Right lung (tissue), 2 donors: ENCODE measurements at regions not wholly inside any gene's neighbourhood (a gene's known extent, or its start where the extent isn't known, plus 50 kb on each side); places are given as distances from the start of the nearest gene placed in this dataset.

ENCODE experiments used
- DNase-seq, 2 donors: peaks; one replicate each; pipeline ENCODE4 v3.0.0-alpha.2; 2013

GRCh38 chr18:45266023-45266422 lies 349.3 kb upstream of the SLC14A2 start:
- no peak for DNase-seq

DNA sequence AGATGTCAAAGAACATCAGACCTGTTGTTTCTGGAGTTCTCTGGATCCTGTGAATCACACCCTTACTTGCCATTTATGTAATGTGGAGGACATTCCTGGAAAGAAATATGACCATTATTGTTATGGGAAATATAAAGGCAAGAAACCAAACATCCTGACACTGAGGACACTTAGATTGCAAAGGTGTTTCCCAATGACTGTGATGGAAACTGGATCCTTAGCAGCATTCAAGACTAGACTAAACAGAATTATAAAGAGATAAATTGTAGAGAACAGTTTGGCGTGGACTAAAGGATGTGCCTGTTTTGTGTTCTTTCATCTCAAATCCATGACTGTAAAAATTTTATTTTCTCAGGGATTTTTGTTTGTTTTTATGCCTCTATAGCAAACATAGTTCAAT lies 347.7 kb upstream of the SLC14A2 start:
- no peak for DNase-seq

- no peak for DNase-seq
These were observed 346.7 kb upstream of the SLC14A2 start for GRCh38 chr18:45268583-45268982.

GRCh38 chr18:45270289-45270771 lies 344.9 kb upstream of the SLC14A2 start:
- no peak for DNase-seq

GRCh38 chr18:45274026-45274425 lies 341.2 kb upstream of the SLC14A2 start:
- DNase-seq = no peak

DNA sequence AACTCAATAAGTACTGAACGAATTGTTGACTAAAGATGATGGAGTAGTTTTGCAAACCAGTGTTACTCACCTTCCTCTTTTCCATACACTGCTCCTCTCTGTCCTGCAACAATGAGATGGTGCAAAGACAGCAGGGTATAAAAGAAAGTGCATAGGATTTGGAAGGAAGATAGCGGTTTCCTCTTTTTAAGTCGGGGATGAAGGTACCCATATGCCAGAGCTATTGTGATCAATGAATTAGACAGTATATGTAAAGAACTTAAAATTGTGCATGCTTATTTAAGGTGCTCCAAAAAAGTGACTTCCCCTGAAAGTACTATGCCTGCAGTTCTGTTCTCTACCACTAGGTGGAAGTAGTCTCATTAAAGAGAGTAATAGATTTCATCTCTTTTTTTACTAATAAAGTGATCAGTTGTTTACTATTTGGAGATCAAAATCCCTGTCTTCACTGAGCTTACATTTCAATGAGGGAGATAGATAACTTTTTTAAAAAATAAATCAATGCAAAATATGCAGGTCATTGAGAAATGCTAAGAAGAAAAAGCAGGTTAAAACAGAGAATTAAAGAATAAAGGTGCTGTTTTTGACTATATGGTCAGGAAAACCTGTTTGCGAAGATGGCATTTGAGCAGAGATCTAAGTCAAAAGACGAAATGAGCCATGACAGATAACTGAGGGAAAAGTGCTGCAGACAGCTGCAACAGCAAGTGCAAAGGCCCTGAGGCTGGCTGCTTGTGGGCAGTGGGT lies 339.7 kb upstream of the SLC14A2 start:
- no peak for DNase-seq

DNA sequence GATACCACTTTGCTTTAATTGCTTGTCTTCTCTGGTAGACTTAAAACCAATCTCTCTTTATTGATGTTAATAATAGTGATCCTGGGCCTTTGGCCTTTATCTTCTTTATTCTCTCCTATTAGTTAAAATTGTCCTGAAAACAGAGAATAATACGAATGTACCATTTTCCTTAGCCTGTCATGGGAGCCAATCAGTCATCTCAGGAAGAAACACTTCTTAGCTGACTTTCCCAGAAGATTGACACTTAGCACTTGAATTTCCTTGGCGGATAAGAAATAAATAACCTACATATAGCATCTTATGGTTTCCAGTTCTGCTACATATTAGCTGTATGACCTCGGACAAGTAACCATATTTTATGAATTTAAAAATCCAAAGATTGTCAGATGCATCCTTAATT lies 338.4 kb upstream of the SLC14A2 start:
- no peak for DNase-seq

DNA sequence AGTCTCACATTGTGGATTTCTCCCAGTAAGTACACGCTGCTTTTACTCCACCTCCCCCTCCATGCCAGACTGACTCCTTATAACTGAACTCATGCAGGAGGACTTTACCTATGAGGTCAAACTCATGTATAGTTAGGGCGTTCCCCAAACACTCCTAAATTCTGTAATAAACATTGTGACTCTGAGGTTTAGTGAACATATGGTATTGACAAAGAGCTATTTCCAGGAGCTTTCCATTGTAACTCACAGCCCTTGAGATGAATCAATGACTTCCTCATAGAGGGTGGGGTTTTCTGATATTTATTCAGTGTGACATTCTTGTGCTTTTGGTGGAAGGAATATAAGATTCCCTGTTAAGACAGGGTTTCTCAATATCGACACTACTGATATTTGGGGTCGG lies 337.4 kb upstream of the SLC14A2 start:
- DNase-seq = no peak

DNA sequence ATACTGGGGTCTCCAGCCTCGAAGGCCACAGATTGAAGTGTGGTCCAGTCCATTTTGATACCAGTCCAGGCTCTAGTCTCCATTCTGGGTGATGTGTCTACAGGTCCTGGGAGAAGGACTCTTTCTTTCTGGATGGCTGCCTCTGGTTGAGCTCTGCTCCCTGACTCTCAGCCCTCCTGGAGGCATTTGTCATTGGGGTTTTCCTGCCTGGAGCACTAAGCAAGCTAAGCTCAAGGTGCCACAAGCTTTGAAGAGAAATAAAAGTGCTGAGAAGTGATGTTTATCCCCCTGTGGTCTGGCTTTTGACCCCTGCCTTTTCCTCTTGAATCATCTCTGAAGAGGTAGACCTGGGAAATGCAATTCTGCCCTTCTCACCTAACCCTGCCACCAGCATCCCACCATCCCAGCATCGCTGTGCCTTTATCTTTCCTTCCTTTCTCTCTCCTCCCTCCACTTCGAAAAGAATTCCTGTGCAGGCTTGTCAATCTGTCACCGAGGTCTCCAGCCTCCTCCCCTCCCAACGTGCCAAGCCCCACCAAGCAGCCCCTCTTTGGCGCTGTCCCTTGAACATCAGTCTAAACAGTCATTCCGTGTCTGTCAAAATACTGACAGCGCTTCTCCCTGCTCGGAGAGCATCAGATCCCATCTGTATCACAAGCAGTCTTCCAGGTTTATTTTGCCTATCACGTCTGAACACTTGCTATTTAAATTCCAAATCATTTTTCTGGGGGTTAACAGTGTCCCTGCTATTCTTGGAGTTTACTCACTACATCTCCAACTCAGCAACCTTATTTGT lies 334.6 kb upstream of the SLC14A2 start:
- no peak for DNase-seq

DNA sequence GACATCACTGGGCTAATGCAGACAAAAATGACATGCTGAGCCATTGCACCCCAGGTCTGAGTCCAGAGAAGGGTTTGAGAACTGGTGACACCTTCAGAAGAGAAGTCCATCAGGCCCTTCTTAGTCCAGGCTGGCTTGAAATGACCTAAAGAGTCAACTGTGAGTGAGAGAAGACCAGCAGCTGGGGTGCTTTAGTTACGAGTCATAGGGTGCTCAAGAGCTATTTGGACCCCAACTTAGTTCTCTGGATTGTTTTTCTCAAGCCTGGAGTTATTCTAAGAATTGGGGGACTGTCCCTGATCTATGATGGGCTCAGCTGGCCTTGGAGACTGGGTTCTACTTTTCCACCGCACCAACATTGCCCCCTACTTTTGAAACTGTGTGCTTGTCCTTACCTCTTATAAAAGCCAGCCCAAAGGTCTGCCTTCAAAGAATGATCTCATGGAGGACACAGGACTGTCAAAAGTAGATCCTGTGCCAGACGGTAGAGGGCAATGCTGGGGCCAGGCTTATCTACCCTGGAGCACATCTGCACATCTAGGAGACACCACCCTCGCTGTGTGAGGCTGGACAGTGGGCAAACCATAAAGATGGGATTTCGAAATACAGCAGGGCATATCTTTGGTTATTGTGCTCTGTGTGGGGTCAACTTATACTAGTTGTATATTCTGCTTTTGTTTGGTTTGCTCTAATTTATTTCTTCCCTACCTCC lies 333.0 kb upstream of the SLC14A2 start:
- no peak for DNase-seq

DNA sequence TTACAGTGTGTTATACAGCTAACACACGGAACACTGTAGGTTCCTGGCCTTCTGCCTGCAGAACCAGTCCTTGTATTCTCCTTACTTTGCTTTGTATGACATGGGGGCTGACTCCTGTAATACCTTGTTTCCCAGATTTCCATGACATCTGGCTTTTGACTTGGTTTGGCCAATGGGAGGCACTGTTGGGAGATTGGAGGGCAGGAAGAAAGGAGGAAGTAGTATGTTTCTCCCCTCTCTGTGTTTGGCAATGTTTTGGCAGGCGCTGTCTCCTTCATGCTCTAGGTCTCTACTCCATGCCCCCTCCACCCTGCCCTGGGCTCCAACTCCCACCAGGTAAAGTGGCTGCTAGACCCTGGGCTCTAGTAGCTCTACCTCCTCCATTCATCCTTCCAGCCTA lies 331.1 kb upstream of the SLC14A2 start:
- DNase-seq = no peak

GRCh38 chr18:45284851-45285250 lies 330.4 kb upstream of the SLC14A2 start:
- DNase-seq = no peak

- DNase-seq = no peak
These were observed 330.0 kb upstream of the SLC14A2 start for GRCh38 chr18:45285251-45285650.

GRCh38 chr18:45286431-45286830 lies 328.8 kb upstream of the SLC14A2 start:
- DNase-seq = no peak

DNA sequence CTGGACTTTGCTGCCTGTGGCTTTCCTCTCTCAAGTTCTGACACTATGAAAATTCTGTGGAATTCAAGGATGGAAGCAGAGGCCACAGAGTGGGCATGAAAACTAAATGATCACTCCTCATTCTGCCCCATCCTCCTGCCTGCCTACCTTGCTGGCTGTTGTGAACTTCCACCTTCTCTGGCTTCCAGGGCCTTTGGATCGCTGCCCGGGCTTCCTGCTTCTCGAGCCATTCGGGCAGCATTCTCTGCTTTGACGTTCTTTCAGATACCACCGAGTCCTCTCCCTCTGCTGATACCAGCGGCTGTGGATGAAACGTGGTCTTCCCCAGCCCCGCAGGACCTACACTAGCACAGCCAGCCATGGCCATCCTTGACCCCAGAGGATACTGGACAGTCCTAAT lies 327.7 kb upstream of the SLC14A2 start:
- DNase-seq = no peak

GRCh38 chr18:45290364-45290763 lies 324.9 kb upstream of the SLC14A2 start:
- DNase-seq = no peak

DNA sequence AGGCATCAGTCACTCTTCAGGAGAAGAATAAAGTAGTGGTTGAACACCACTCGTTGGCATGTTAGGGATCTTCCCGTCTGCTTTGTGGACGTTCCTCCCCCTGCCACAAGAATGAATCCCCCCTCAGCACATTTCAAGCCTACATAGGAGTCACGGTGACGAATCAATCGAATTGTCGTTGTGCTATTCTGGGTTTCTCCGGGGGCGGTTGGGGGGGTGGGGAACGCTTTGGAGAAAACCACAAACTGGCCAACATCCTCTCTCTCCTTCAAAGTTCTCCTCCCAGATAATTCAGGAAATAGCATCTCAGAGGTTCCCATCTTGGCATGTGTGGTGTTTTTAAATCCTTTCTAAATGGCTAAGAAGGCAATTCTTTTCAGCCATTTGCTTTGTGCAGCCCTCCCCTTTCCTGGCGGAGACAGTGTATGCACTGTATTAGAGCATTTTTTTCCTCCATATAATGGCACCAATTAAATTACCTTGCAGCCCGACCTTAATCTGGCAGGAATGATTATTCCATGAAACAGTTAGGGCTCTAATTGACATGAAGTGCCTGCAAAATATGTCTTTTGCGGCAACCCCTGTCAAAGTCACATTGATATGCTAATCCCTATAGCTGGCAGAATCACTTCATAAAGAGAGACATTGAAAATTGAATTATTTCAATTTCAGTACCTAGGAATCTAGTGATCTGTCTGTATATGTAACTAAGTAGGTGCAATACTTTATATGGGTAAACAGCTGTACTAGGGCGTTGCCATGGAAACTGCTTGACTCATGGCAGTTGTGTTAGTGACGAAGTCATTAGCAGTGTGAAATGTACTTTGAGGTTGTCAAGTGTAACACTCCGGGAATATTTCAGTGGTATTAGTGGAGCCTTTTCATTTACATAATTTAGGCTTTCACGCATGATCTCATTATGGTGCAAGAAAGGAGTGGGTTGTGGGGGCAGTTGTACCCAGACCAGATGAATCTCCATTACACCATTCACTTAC lies 323.4 kb upstream of the SLC14A2 start:
- no peak for DNase-seq

GRCh38 chr18:45295388-45295787 lies 319.9 kb upstream of the SLC14A2 start:
- DNase-seq = no peak

- DNase-seq = no peak
These were observed 316.3 kb upstream of the SLC14A2 start for GRCh38 chr18:45298986-45299385.

DNA sequence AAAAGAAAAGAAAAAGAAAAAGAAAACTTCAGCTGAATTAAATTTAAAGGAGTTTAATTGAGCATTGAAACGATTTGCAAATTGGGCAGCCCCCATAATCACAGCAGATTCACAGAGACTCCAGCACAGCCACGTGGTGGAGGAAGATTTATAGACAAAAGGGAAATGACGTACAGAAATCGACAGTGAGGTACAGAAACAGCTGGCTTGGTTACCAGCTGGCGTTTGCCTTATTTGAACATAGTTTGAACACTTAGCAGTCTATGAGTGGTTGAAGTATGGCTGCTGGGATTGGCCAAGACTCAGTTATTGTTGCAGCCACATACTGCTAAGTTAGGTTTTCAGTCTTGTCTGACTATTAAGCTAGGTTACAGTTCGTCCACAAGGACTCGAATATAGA lies 312.2 kb upstream of the SLC14A2 start:
- no peak for DNase-seq

GRCh38 chr18:45304558-45304957 lies 310.7 kb upstream of the SLC14A2 start:
- DNase-seq = no peak
